K562 (cell line): ENCODE measurements at regions not wholly inside any gene's neighbourhood (a gene's known extent, or its start where the extent isn't known, plus 50 kb on each side); places are given as distances from the start of the nearest gene placed in this dataset.

ENCODE experiments used
- ATAC-seq: fragments of 200-7000 bp; cut with Tn5 transposase; 3 replicates; pipeline ENCODE4 v1.9.1; 2020; ENCODE audit warnings: moderate library complexity
- BruUV-seq: library from RNA; stranded (reverse); fragments of 400-500 nt; replicated peaks from 2 replicates; lab custom pipeline; 2021; lab: Mats Ljungman, UMichigan
- CTCF ChIA-PET: fragments of 300-600 bp; formaldehyde crosslinking; extraction: SDS; loops from one replicate; lab custom pipeline; 2021; ENCODE audit warnings: low intra/inter-chr PET ratio; lab: Yijun Ruan, JAX
- POLR2A ChIA-PET: fragments of 300-600, 350-650 bp; sonication (Branson Sonifier 250); formaldehyde crosslinking; extraction: SDS; loops from one replicate; lab custom pipeline; 2021; ENCODE audit warnings: antibody characterized with exemption, inconsistent platforms; lab: Yijun Ruan, JAX
- DNase-seq, 4 experiments: peaks; one replicate each; pipeline versions ENCODE4 v3.0.0 to v3.0.0-alpha.2; 2011 to 2018; ENCODE audit warnings: low spot score in 3 of 4, mixed read lengths in 3 of 4; ENCODE audit errors: extremely low read depth in 1 of 4
- FAIRE-seq: peaks from 2 replicates; lab custom pipeline; 2011; peaks lifted over from hg19 to GRCh38; lab: Jason Lieb, UNC
- H2AFZ ChIP-seq: 2 replicates; pipeline ENCODE4 v1.6.0; 2011; ENCODE audit warnings: low read depth, low read length, control low read depth, inconsistent platforms
- H3K27ac ChIP-seq: fragments of 200-600 bp; 3 replicates; pipeline ENCODE4 v1.8.0; 2011; ENCODE audit warnings: low read depth, mild to moderate bottlenecking, control low read depth, inconsistent platforms, low read length, moderate library complexity, mixed read lengths; ENCODE audit errors: extremely low read depth
- H3K27me3 ChIP-seq, 2 experiments: fragments of 300-600 bp in 1 of 2; 2 replicates in 1 of 2; 3 replicates in 1 of 2; pipeline versions ENCODE4 v1.6.0 to v1.8.0; 2011; ENCODE audit warnings: inconsistent platforms in 2 of 2, low read length in 2 of 2, mild to moderate bottlenecking in 1 of 2, mixed read lengths in 1 of 2, moderate library complexity in 1 of 2; ENCODE audit not compliant: control insufficient read depth in 2 of 2, insufficient read depth in 2 of 2
- H3K36me3 ChIP-seq: fragments of 300-600 bp; 3 replicates; pipeline ENCODE4 v1.8.0; 2011; ENCODE audit warnings: mild to moderate bottlenecking, low read length, inconsistent platforms; ENCODE audit not compliant: control insufficient read depth, insufficient read depth
- H3K4me1 ChIP-seq, 2 experiments: fragments of 200-600 bp in 1 of 2; replicated peaks in 1 of 2; 2 replicates in 1 of 2; 3 replicates in 1 of 2; pipeline versions ENCODE4 v1.5.1 to v1.8.0; 2011; ENCODE audit warnings: inconsistent platforms in 2 of 2, low read length in 2 of 2, mild to moderate bottlenecking in 1 of 2, mixed read lengths in 1 of 2, moderate library complexity in 1 of 2; ENCODE audit not compliant: control insufficient read depth in 2 of 2, insufficient read depth in 2 of 2
- H3K4me2 ChIP-seq: 2 replicates; pipeline ENCODE4 v1.6.1; 2011; ENCODE audit warnings: low read length, control low read depth, inconsistent platforms, mixed read lengths; ENCODE audit not compliant: insufficient read depth
- H3K4me3 ChIP-seq: fragments of 200-600 bp; sonication (generic), shearing (Covaris generic); 2 replicates; pipeline ENCODE4 v1.5.1; 2016; ENCODE audit warnings: control low read depth, inconsistent platforms
- H3K79me2 ChIP-seq: fragments of 200-600 bp; 3 replicates; pipeline ENCODE4 v1.8.0; 2011; ENCODE audit warnings: low read length, inconsistent platforms; ENCODE audit not compliant: control insufficient read depth, insufficient read depth
- H3K9ac ChIP-seq, 2 experiments: 2 replicates each; pipeline versions ENCODE4 v1.6.0 to v1.6.1; 2011; ENCODE audit warnings: low read depth in 2 of 2, low read length in 2 of 2, control low read depth in 1 of 2, inconsistent platforms in 1 of 2, mild to moderate bottlenecking in 1 of 2, mixed read lengths in 1 of 2; ENCODE audit not compliant: insufficient read depth in 1 of 2
- H3K9me1 ChIP-seq: one replicate; pipeline ENCODE4 v1.6.0; 2011; ENCODE audit warnings: inconsistent platforms, mild to moderate bottlenecking, low read length, moderate library complexity; ENCODE audit not compliant: control insufficient read depth, insufficient read depth
- H3K9me3 ChIP-seq: replicated peaks from 2 replicates; pipeline ENCODE4 v1.5.1; 2011; ENCODE audit warnings: low read depth, low read length, inconsistent platforms; ENCODE audit not compliant: control insufficient read depth, insufficient read depth
- H4K20me1 ChIP-seq: replicated peaks from 2 replicates; pipeline ENCODE4 v1.6.1; 2011; ENCODE audit warnings: low read length, inconsistent platforms, mixed read lengths; ENCODE audit not compliant: control insufficient read depth, insufficient read depth
- ZNF408 ChIP-seq: fragments of 250-450 bp; sonication (Bioruptor Pico); IDR thresholded peaks from 2 replicates; pipeline ENCODE4 v1.4.0; 2020; ENCODE audit warnings: low read depth, mild to moderate bottlenecking, moderate library complexity
- ZNF609 ChIP-seq: sonication (generic); formaldehyde crosslinking; IDR thresholded peaks from 2 replicates; pipeline ENCODE4 v1.8.1; 2023; ENCODE audit warnings: missing genetic modification reagents, mild to moderate bottlenecking, borderline replicate concordance
- ZNF639 ChIP-seq, 2 experiments: fragments of 200-800 bp in 1 of 2; sonication (Bioruptor generic) in 1 of 2; sonication (generic) in 1 of 2; formaldehyde crosslinking in 1 of 2; IDR thresholded peaks in 1 of 2; conservative IDR thresholded peaks in 1 of 2; 2 replicates each; pipeline versions ENCODE4 v1.5.0 to v1.6.1; 2016 to 2020; ENCODE audit warnings: missing compliant biosample characterization in 1 of 2, missing genetic modification characterization in 1 of 2, missing genetic modification reagents in 1 of 2
- WGBS: fragments of 100-300 bp; shearing (Covaris generic); methylation state at CpG from one replicate; pipeline ENCODE4 v1.1.6; 2016; ENCODE audit warnings: low coverage, mixed read lengths; ENCODE audit not compliant: insufficient coverage; ENCODE audit errors: missing lambda C conversion rate; 5-methylcytosine and 5-hydroxymethylcytosine counted together
- in situ Hi-C: fragments of 300-500 bp; cut with MboI; formaldehyde crosslinking; loops from 4 replicates; pipeline ENCODE4 v1.15.0; 2018; ENCODE audit warnings: inconsistent platforms, mixed read lengths
- intact Hi-C: fragments of 100-400 bp; cut with micrococcal nuclease; formaldehyde crosslinking; loops from 2 replicates; pipeline ENCODE4 v1.14.2; 2022

- WGBS = 63% methylated on average over 6 of the region's 6 CpGs
- in situ Hi-C loops (no loop called here), intact Hi-C loops (no loop called here)
- DNase-seq (no peak), FAIRE-seq (no peak), ATAC-seq (no peak)
- no peaks in the 10 kb centered on the region for H3K36me3 ChIP-seq
- no peaks in the 10 kb centered on the region for H3K27me3 ChIP-seq
- no peak overlapping the region for H3K4me2 ChIP-seq
- no peak overlapping the region for H3K4me3 ChIP-seq
- H3K4me1 ChIP-seq = no peaks in the 10 kb centered on the region; a peak in 1 of 5 replicates
- no peak overlapping the region for H3K9ac ChIP-seq
- ChIA-PET CTCF (no interaction called here), POLR2A (interaction anchor here (1.0 kb wide), 1 partner anchor 9 kb away, joined by 4 read pairs; no protein-coding TSS in a partner anchor)
- no peaks in the 10 kb centered on the region for H3K9me1 ChIP-seq
- H2AFZ ChIP-seq = no peak overlapping the region
- peaks cover 7% of the 10 kb centered on the region; the same call in 1 of the 2 replicates for H3K9me3 ChIP-seq
- no TSS peak for BruUV-seq
- no peaks in the 10 kb centered on the region for H4K20me1 ChIP-seq
- H3K79me2 ChIP-seq = no peaks in the 10 kb centered on the region
- H3K27ac ChIP-seq = no peak overlapping the region
- no peak for TF ChIP-seq ZNF609 (CRISPR knock-in tag)
- TF ChIP-seq ZNF408 (CRISPR knock-in tag) = no peak
- TF ChIP-seq ZNF639 (CRISPR knock-in tag; conservative IDR thresholded peaks at IDR 0.05 in 1 of 2, IDR thresholded peaks at IDR 0.05 in 1 of 2) = no peak
Observed at GRCh38 chr21:35127026-35127425, 77.9 kb upstream of the RUNX1 start.
